IMR-90 (cell line): ENCODE measurements at regions not wholly inside any gene's neighbourhood (a gene's known extent, or its start where the extent isn't known, plus 50 kb on each side); places are given as distances from the start of the nearest gene placed in this dataset.

Experiments
- ATAC-seq: fragments of 200-7000 bp; cut with Tn5 transposase; 2 replicates; pipeline ENCODE4 v1.9.1; 2020; ENCODE audit warnings: low read depth, mild to moderate bottlenecking, moderate library complexity
- BruUV-seq: library from RNA; stranded (reverse); fragments of 400-500 nt; replicated peaks from 2 replicates; lab custom pipeline; 2021; lab: Mats Ljungman, UMichigan
- CTCF ChIA-PET: fragments of 300-600 bp; formaldehyde crosslinking; extraction: SDS; loops from one replicate; lab custom pipeline; 2021; ENCODE audit warnings: antibody characterized with exemption; lab: Yijun Ruan, JAX
- POLR2A ChIA-PET: fragments of 300-600 bp; sonication (Branson Sonifier 250); formaldehyde crosslinking; loops from one replicate; lab custom pipeline; 2022; ENCODE audit warnings: antibody characterized with exemption; ENCODE audit not compliant: unreplicated experiment; lab: Charles Lee
- DNase-seq: peaks from one replicate; pipeline ENCODE4 v3.0.0; 2013
- H2AFZ ChIP-seq: replicated peaks from 2 replicates; pipeline ENCODE3; 2013; ENCODE audit warnings: low read length, mild to moderate bottlenecking; ENCODE audit not compliant: poor library complexity
- H2AK5ac ChIP-seq: 2 replicates; pipeline ENCODE4 v1.6.1; 2013; ENCODE audit warnings: low read depth, low read length, inconsistent platforms
- H2AK9ac ChIP-seq: replicated peaks from 2 replicates; pipeline ENCODE3; 2013; ENCODE audit warnings: mild to moderate bottlenecking, low read depth, low read length, moderate library complexity; ENCODE audit not compliant: poor library complexity
- H2BK120ac ChIP-seq: 2 replicates; pipeline ENCODE4 v1.6.1; 2013; ENCODE audit warnings: low read depth, low read length, inconsistent platforms
- H2BK15ac ChIP-seq: 3 replicates; pipeline ENCODE4 v1.6.1; 2013; ENCODE audit warnings: low read depth, low read length, inconsistent platforms
- H2BK20ac ChIP-seq: 2 replicates; pipeline ENCODE4 v1.6.1; 2013; ENCODE audit warnings: low read depth, mild to moderate bottlenecking, inconsistent platforms, low read length, moderate library complexity
- H2BK5ac ChIP-seq: 2 replicates; pipeline ENCODE4 v1.6.1; 2013; ENCODE audit warnings: mild to moderate bottlenecking, low read depth, low read length, inconsistent platforms; ENCODE audit not compliant: poor library complexity, severe bottlenecking
- H3K14ac ChIP-seq: replicated peaks from 2 replicates; pipeline ENCODE4 v1.6.1; 2013; ENCODE audit warnings: low read depth, low read length, inconsistent platforms
- H3K18ac ChIP-seq: 2 replicates; pipeline ENCODE4 v1.6.1; 2013; ENCODE audit warnings: low read depth, low read length, control low read depth
- H3K23ac ChIP-seq: 2 replicates; pipeline ENCODE4 v1.6.1; 2013; ENCODE audit warnings: low read depth, low read length, inconsistent platforms
- H3K27ac ChIP-seq: 2 replicates; pipeline ENCODE4 v1.5.1; 2013; ENCODE audit warnings: mild to moderate bottlenecking, control low read depth, low read length; ENCODE audit not compliant: insufficient read depth
- H3K27me3 ChIP-seq: 2 replicates; pipeline ENCODE4 v1.6.1; 2013; ENCODE audit warnings: low read length; ENCODE audit not compliant: control insufficient read depth, insufficient read depth
- H3K36me3 ChIP-seq: 2 replicates; pipeline ENCODE4 v1.6.1; 2013; ENCODE audit warnings: low read length, mixed read lengths; ENCODE audit not compliant: control insufficient read depth, insufficient read depth
- H3K4ac ChIP-seq: 2 replicates; pipeline ENCODE4 v1.6.1; 2013; ENCODE audit warnings: low read depth, low read length, inconsistent platforms
- H3K4me1 ChIP-seq: 2 replicates; pipeline ENCODE4 v1.6.1; 2013; ENCODE audit warnings: low read length, mixed read lengths; ENCODE audit not compliant: control insufficient read depth, insufficient read depth
- H3K4me2 ChIP-seq: 2 replicates; pipeline ENCODE4 v1.6.1; 2013; ENCODE audit warnings: low read depth, mild to moderate bottlenecking, control low read depth, low read length, moderate library complexity
- H3K4me3 ChIP-seq: 2 replicates; pipeline ENCODE4 v1.5.1; 2013; ENCODE audit warnings: low read depth, mild to moderate bottlenecking, control low read depth, low read length, moderate library complexity; ENCODE audit not compliant: insufficient read depth
- H3K56ac ChIP-seq: 2 replicates; pipeline ENCODE4 v1.6.1; 2013; ENCODE audit warnings: low read length, inconsistent platforms; ENCODE audit not compliant: insufficient read depth; ENCODE audit errors: extremely low read depth
- H3K79me1 ChIP-seq, 2 experiments: 2 replicates each; pipeline ENCODE4 v1.6.1; 2013; ENCODE audit warnings: low read length in 2 of 2, inconsistent platforms in 1 of 2, low read depth in 1 of 2
- H3K9ac ChIP-seq: 2 replicates; pipeline ENCODE4 v1.6.1; 2013; ENCODE audit warnings: low read depth, low read length, control low read depth
- H3K9me1 ChIP-seq: 2 replicates; pipeline ENCODE4 v1.6.1; 2013; ENCODE audit warnings: low read length, inconsistent platforms; ENCODE audit not compliant: insufficient read depth
- H3K9me3 ChIP-seq: 2 replicates; pipeline ENCODE4 v1.6.1; 2013; ENCODE audit warnings: low read length; ENCODE audit not compliant: control insufficient read depth, insufficient read depth
- H4K20me1 ChIP-seq: 2 replicates; pipeline ENCODE4 v1.6.1; 2013; ENCODE audit warnings: low read length, inconsistent platforms; ENCODE audit not compliant: insufficient read depth
- H4K5ac ChIP-seq: 2 replicates; pipeline ENCODE4 v1.6.1; 2013; ENCODE audit warnings: mild to moderate bottlenecking, low read depth, low read length, control low read depth
- H4K8ac ChIP-seq, 2 experiments: 2 replicates each; pipeline ENCODE4 v1.6.1; 2013; ENCODE audit warnings: low read depth in 2 of 2, low read length in 2 of 2, control low read depth in 1 of 2, inconsistent platforms in 1 of 2
- H4K91ac ChIP-seq: 2 replicates; pipeline ENCODE4 v1.6.1; 2013; ENCODE audit warnings: low read depth, low read length, inconsistent platforms; ENCODE audit not compliant: insufficient read depth
- RFX5 ChIP-seq: IDR thresholded peaks from 2 replicates; pipeline ENCODE4 v1.8.0; 2012; ENCODE audit warnings: low read depth, mild to moderate bottlenecking, low read length, moderate library complexity
- WGBS, 2 experiments: methylation state at CpG; one replicate each; pipeline versions ENCODE4 v1.1.5 to v1.1.7; 2013; ENCODE audit warnings: missing lambda C conversion rate in 2 of 2; ENCODE audit not compliant: insufficient read length in 1 of 2; ENCODE audit errors: extremely low coverage in 2 of 2; 5-methylcytosine and 5-hydroxymethylcytosine counted together
- dilution Hi-C: fragments of 300-500 bp; cut with HindIII; formaldehyde crosslinking; loops from one replicate; pipeline ENCODE4 v1.14.3; 2018; ENCODE audit warnings: low sequenced_read_pairs; ENCODE audit not compliant: unreplicated experiment
- in situ Hi-C: fragments of 300-500 bp; cut with MboI; formaldehyde crosslinking; loops from 3 replicates; pipeline ENCODE4 v1.14.3; 2019; ENCODE audit warnings: low sequenced_read_pairs, inconsistent platforms, mixed read lengths
- intact Hi-C: fragments of 100-400 bp; cut with micrococcal nuclease; formaldehyde crosslinking; loops from 2 replicates; pipeline ENCODE4 v1.10.0; 2022

DNA sequence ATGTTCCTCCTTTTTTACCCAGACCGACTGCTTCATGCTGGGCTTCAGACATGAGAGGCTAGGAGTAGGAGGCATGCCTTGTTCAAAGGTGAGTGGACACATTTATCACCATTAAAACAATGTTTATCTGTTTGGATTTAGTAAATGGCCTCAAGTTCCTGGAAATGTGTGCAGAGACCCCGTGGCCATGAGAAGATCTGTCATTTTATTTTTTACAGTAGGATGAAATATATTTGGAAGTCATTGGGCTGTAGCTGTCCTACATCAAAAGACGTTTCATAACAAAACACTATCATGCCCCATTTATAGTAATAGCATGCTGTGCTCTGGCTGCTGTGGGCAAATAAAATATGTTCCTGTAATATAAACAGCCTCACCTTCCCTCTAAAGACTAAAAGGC is 403.9 kb upstream of the TNP1 start:
- TF ChIP-seq RFX5: no peak
- ATAC-seq (no peak), DNase-seq (no peak)
- Histone ChIP-seq H4K5ac (peak overlapping the region; percentile 59; the same call in 1 of the 2 replicates), H3K9me1 (no peaks in the 10 kb centered on the region), H3K9me3 (peaks cover 12% of the 10 kb centered on the region), H3K56ac (no peak overlapping the region), H2AK5ac (no peak overlapping the region), H2BK15ac (peak overlapping the region; percentile 74; the same call in 1 of the 3 replicates), H3K4me2 (no peak overlapping the region), H3K79me1 (no peaks in the 10 kb centered on the region), H4K91ac (no peak overlapping the region), H3K36me3 (no peaks in the 10 kb centered on the region; the same call in 1 of the 2 replicates), H2BK5ac (no peak overlapping the region), H3K4me1 (peaks cover 2% of the 10 kb centered on the region; the same call in 1 of the 2 replicates), H2AK9ac (no peak overlapping the region), H2BK120ac (peak overlapping the region; percentile 56; the same call in 1 of the 2 replicates), H3K27me3 (no peaks in the 10 kb centered on the region), H3K23ac (no peak overlapping the region), H4K20me1 (no peaks in the 10 kb centered on the region), H3K14ac (peak overlapping the region; percentile 31; the same call in 1 of the 2 replicates), H2AFZ (no peak overlapping the region), H3K4me3 (no peak overlapping the region), H3K18ac (peak overlapping the region; percentile 69), H3K27ac (no peak overlapping the region), H4K8ac (peak overlapping the region in 1 of 2 experiments; percentile 4; a peak in 1 of 4 replicates), H3K9ac (no peak overlapping the region), H3K4ac (no peak overlapping the region), H2BK20ac (peak overlapping the region; percentile 27; the same call in 1 of the 2 replicates)
- in situ Hi-C loops: no loop called here
- intact Hi-C loops: no loop called here
- no CpG with 5 or more reads among the region's 3 CpGs for WGBS, 2 experiments
- BruUV-seq: no TSS peak
- POLR2A ChIA-PET: no interaction called here
- CTCF ChIA-PET: interaction anchor here (0.6 kb wide), 1 partner anchor 12 kb away, joined by 3 read pairs; no protein-coding TSS in a partner anchor
- dilution Hi-C loops: no loop called here
